ENCODE measurements at regions not wholly inside any gene's neighbourhood (a gene's known extent, or its start where the extent isn't known, plus 50 kb on each side); places are given as distances from the start of the nearest gene placed in this dataset.
"Not testable (repeated sequence)": the region's sequence is repeated elsewhere in the genome, so short reads cannot be mapped to it uniquely, and the experiment has no call there.

- not testable (repeated sequence) for TF ChIP-seq CHD2 (IDR thresholded peaks at IDR 0.05; ENCODE audit: low read depth, low read length); SIN3A (IDR thresholded peaks at IDR 0.05; ENCODE audit: borderline replicate concordance, low read depth, low read length); CTCF (CRISPR knock-in tag; IDR thresholded peaks at IDR 0.05)
These were observed 104.3 kb downstream of the PROP1 start for GRCh38 chr5:177891547-177892356.
